IMR-90 (cell line): ENCODE measurements at regions not wholly inside any gene's neighbourhood (a gene's known extent, or its start where the extent isn't known, plus 50 kb on each side); places are given as distances from the start of the nearest gene placed in this dataset.
A peak's percentile ranks its signal among the peaks of the same experiment; 100 is the strongest.

ENCODE experiments used
- ATAC-seq: fragments of 200-7000 bp; cut with Tn5 transposase; 2 replicates; pipeline ENCODE4 v1.9.1; 2020; ENCODE audit warnings: low read depth, mild to moderate bottlenecking, moderate library complexity
- BruUV-seq: library from RNA; stranded (reverse); fragments of 400-500 nt; replicated peaks from 2 replicates; lab custom pipeline; 2021; lab: Mats Ljungman, UMichigan
- CTCF ChIA-PET: fragments of 300-600 bp; formaldehyde crosslinking; extraction: SDS; loops from one replicate; lab custom pipeline; 2021; ENCODE audit warnings: antibody characterized with exemption; lab: Yijun Ruan, JAX
- POLR2A ChIA-PET: fragments of 300-600 bp; sonication (Branson Sonifier 250); formaldehyde crosslinking; loops from one replicate; lab custom pipeline; 2022; ENCODE audit warnings: antibody characterized with exemption; ENCODE audit not compliant: unreplicated experiment; lab: Charles Lee
- DNase-seq: peaks from one replicate; pipeline ENCODE4 v3.0.0; 2013
- H2AFZ ChIP-seq: replicated peaks from 2 replicates; pipeline ENCODE3; 2013; ENCODE audit warnings: low read length, mild to moderate bottlenecking; ENCODE audit not compliant: poor library complexity
- H2AK5ac ChIP-seq: 2 replicates; pipeline ENCODE4 v1.6.1; 2013; ENCODE audit warnings: low read depth, low read length, inconsistent platforms
- H2AK9ac ChIP-seq: replicated peaks from 2 replicates; pipeline ENCODE3; 2013; ENCODE audit warnings: mild to moderate bottlenecking, low read depth, low read length, moderate library complexity; ENCODE audit not compliant: poor library complexity
- H2BK120ac ChIP-seq: 2 replicates; pipeline ENCODE4 v1.6.1; 2013; ENCODE audit warnings: low read depth, low read length, inconsistent platforms
- H2BK15ac ChIP-seq: 3 replicates; pipeline ENCODE4 v1.6.1; 2013; ENCODE audit warnings: low read depth, low read length, inconsistent platforms
- H2BK20ac ChIP-seq: 2 replicates; pipeline ENCODE4 v1.6.1; 2013; ENCODE audit warnings: low read depth, mild to moderate bottlenecking, inconsistent platforms, low read length, moderate library complexity
- H2BK5ac ChIP-seq: 2 replicates; pipeline ENCODE4 v1.6.1; 2013; ENCODE audit warnings: mild to moderate bottlenecking, low read depth, low read length, inconsistent platforms; ENCODE audit not compliant: poor library complexity, severe bottlenecking
- H3K14ac ChIP-seq: replicated peaks from 2 replicates; pipeline ENCODE4 v1.6.1; 2013; ENCODE audit warnings: low read depth, low read length, inconsistent platforms
- H3K18ac ChIP-seq: 2 replicates; pipeline ENCODE4 v1.6.1; 2013; ENCODE audit warnings: low read depth, low read length, control low read depth
- H3K23ac ChIP-seq: 2 replicates; pipeline ENCODE4 v1.6.1; 2013; ENCODE audit warnings: low read depth, low read length, inconsistent platforms
- H3K27ac ChIP-seq: 2 replicates; pipeline ENCODE4 v1.5.1; 2013; ENCODE audit warnings: mild to moderate bottlenecking, control low read depth, low read length; ENCODE audit not compliant: insufficient read depth
- H3K27me3 ChIP-seq: 2 replicates; pipeline ENCODE4 v1.6.1; 2013; ENCODE audit warnings: low read length; ENCODE audit not compliant: control insufficient read depth, insufficient read depth
- H3K36me3 ChIP-seq: 2 replicates; pipeline ENCODE4 v1.6.1; 2013; ENCODE audit warnings: low read length, mixed read lengths; ENCODE audit not compliant: control insufficient read depth, insufficient read depth
- H3K4ac ChIP-seq: 2 replicates; pipeline ENCODE4 v1.6.1; 2013; ENCODE audit warnings: low read depth, low read length, inconsistent platforms
- H3K4me1 ChIP-seq: 2 replicates; pipeline ENCODE4 v1.6.1; 2013; ENCODE audit warnings: low read length, mixed read lengths; ENCODE audit not compliant: control insufficient read depth, insufficient read depth
- H3K4me2 ChIP-seq: 2 replicates; pipeline ENCODE4 v1.6.1; 2013; ENCODE audit warnings: low read depth, mild to moderate bottlenecking, control low read depth, low read length, moderate library complexity
- H3K4me3 ChIP-seq: 2 replicates; pipeline ENCODE4 v1.5.1; 2013; ENCODE audit warnings: low read depth, mild to moderate bottlenecking, control low read depth, low read length, moderate library complexity; ENCODE audit not compliant: insufficient read depth
- H3K56ac ChIP-seq: 2 replicates; pipeline ENCODE4 v1.6.1; 2013; ENCODE audit warnings: low read length, inconsistent platforms; ENCODE audit not compliant: insufficient read depth; ENCODE audit errors: extremely low read depth
- H3K79me1 ChIP-seq, 2 experiments: 2 replicates each; pipeline ENCODE4 v1.6.1; 2013; ENCODE audit warnings: low read length in 2 of 2, inconsistent platforms in 1 of 2, low read depth in 1 of 2
- H3K9ac ChIP-seq: 2 replicates; pipeline ENCODE4 v1.6.1; 2013; ENCODE audit warnings: low read depth, low read length, control low read depth
- H3K9me1 ChIP-seq: 2 replicates; pipeline ENCODE4 v1.6.1; 2013; ENCODE audit warnings: low read length, inconsistent platforms; ENCODE audit not compliant: insufficient read depth
- H3K9me3 ChIP-seq: 2 replicates; pipeline ENCODE4 v1.6.1; 2013; ENCODE audit warnings: low read length; ENCODE audit not compliant: control insufficient read depth, insufficient read depth
- H4K20me1 ChIP-seq: 2 replicates; pipeline ENCODE4 v1.6.1; 2013; ENCODE audit warnings: low read length, inconsistent platforms; ENCODE audit not compliant: insufficient read depth
- H4K5ac ChIP-seq: 2 replicates; pipeline ENCODE4 v1.6.1; 2013; ENCODE audit warnings: mild to moderate bottlenecking, low read depth, low read length, control low read depth
- H4K8ac ChIP-seq, 2 experiments: 2 replicates each; pipeline ENCODE4 v1.6.1; 2013; ENCODE audit warnings: low read depth in 2 of 2, low read length in 2 of 2, control low read depth in 1 of 2, inconsistent platforms in 1 of 2
- H4K91ac ChIP-seq: 2 replicates; pipeline ENCODE4 v1.6.1; 2013; ENCODE audit warnings: low read depth, low read length, inconsistent platforms; ENCODE audit not compliant: insufficient read depth
- BHLHE40 ChIP-seq: fragments of 150-350 bp; IDR thresholded peaks from 2 replicates; pipeline ENCODE4 v1.6.1; 2016; ENCODE audit warnings: mild to moderate bottlenecking, low read depth, low read length
- CEBPB ChIP-seq: IDR thresholded peaks from 2 replicates; pipeline ENCODE4 v1.6.1; 2012; ENCODE audit warnings: low read depth, low read length, improper control_type of control experiment
- CHD1 ChIP-seq: IDR thresholded peaks from 2 replicates; pipeline ENCODE4 v1.6.1; 2012; ENCODE audit warnings: low read depth, low read length, improper control_type of control experiment
- CTCF ChIP-seq: conservative IDR thresholded peaks from 2 replicates; pipeline ENCODE4 v1.5.1; 2012; ENCODE audit warnings: mild to moderate bottlenecking, low read depth, low read length, improper control_type of control experiment
- FOS ChIP-seq: fragments of 150-350 bp; IDR thresholded peaks from 2 replicates; pipeline ENCODE4 v1.6.1; 2016; ENCODE audit warnings: low read depth, low read length
- MAFK ChIP-seq: IDR thresholded peaks from 2 replicates; pipeline ENCODE4 v1.6.1; 2012; ENCODE audit warnings: low read depth, low read length, improper control_type of control experiment
- NFE2L2 ChIP-seq: fragments of 150-350 bp; IDR thresholded peaks from 2 replicates; pipeline ENCODE4 v1.6.1; 2016; ENCODE audit warnings: low read depth, mild to moderate bottlenecking, low read length
- POLR2A ChIP-seq: IDR thresholded peaks from 2 replicates; pipeline ENCODE4 v1.6.1; 2012; ENCODE audit warnings: mild to moderate bottlenecking, low read depth, low read length
- RAD21 ChIP-seq: IDR thresholded peaks from 2 replicates; pipeline ENCODE4 v1.6.1; 2012; ENCODE audit warnings: low read length, improper control_type of control experiment
- RCOR1 ChIP-seq: IDR thresholded peaks from 2 replicates; pipeline ENCODE4 v1.6.1; 2012; ENCODE audit warnings: mild to moderate bottlenecking, low read length, improper control_type of control experiment; ENCODE audit not compliant: insufficient replicate concordance
- RFX5 ChIP-seq: IDR thresholded peaks from 2 replicates; pipeline ENCODE4 v1.8.0; 2012; ENCODE audit warnings: low read depth, mild to moderate bottlenecking, low read length, moderate library complexity
- WGBS, 2 experiments: methylation state at CpG; one replicate each; pipeline versions ENCODE4 v1.1.5 to v1.1.7; 2013; ENCODE audit warnings: missing lambda C conversion rate in 2 of 2; ENCODE audit not compliant: insufficient read length in 1 of 2; ENCODE audit errors: extremely low coverage in 2 of 2; 5-methylcytosine and 5-hydroxymethylcytosine counted together
- dilution Hi-C: fragments of 300-500 bp; cut with HindIII; formaldehyde crosslinking; loops from one replicate; pipeline ENCODE4 v1.14.3; 2018; ENCODE audit warnings: low sequenced_read_pairs; ENCODE audit not compliant: unreplicated experiment
- in situ Hi-C: fragments of 300-500 bp; cut with MboI; formaldehyde crosslinking; loops from 3 replicates; pipeline ENCODE4 v1.14.3; 2019; ENCODE audit warnings: low sequenced_read_pairs, inconsistent platforms, mixed read lengths
- intact Hi-C: fragments of 100-400 bp; cut with micrococcal nuclease; formaldehyde crosslinking; loops from 2 replicates; pipeline ENCODE4 v1.10.0; 2022
- TF ChIP-seq, protein P1 (sequence below): fragments of 150-350 bp; IDR thresholded peaks from 2 replicates; pipeline ENCODE4 v1.6.1; 2017; ENCODE audit warnings: mild to moderate bottlenecking, antibody characterized with exemption, low read length, low read depth

- H2BK15ac ChIP-seq: no peak overlapping the region
- no peak overlapping the region for H3K23ac ChIP-seq
- no peak overlapping the region for H2AFZ ChIP-seq
- H2BK120ac ChIP-seq: no peak overlapping the region
- H3K36me3 ChIP-seq: no peaks in the 10 kb centered on the region
- no peak overlapping the region for H4K8ac ChIP-seq
- H3K9ac ChIP-seq: no peak overlapping the region
- no peaks in the 10 kb centered on the region for H3K4me1 ChIP-seq
- DNase-seq (peak; percentile 38), ATAC-seq (no peak)
- no peak overlapping the region for H4K5ac ChIP-seq
- TF ChIP-seq CTCF: no peak
- TF ChIP-seq CHD1: no peak
- no peak for TF ChIP-seq NFE2L2
- no peak for TF ChIP-seq BHLHE40
- TF ChIP-seq RFX5: no peak
- no peak for TF ChIP-seq FOS
- TF ChIP-seq RAD21: no peak
- TF ChIP-seq, protein P1, sequence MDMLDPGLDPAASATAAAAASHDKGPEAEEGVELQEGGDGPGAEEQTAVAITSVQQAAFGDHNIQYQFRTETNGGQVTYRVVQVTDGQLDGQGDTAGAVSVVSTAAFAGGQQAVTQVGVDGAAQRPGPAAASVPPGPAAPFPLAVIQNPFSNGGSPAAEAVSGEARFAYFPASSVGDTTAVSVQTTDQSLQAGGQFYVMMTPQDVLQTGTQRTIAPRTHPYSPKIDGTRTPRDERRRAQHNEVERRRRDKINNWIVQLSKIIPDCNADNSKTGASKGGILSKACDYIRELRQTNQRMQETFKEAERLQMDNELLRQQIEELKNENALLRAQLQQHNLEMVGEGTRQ: no peak
- no peak for TF ChIP-seq RCOR1
- no peak for TF ChIP-seq POLR2A
- no peak for TF ChIP-seq CEBPB
- TF ChIP-seq MAFK: no peak
- POLR2A ChIA-PET: no interaction called here
- H2AK5ac ChIP-seq: no peak overlapping the region
- CTCF ChIA-PET: no interaction called here
- no peak overlapping the region for H3K18ac ChIP-seq
- H4K20me1 ChIP-seq: no peaks in the 10 kb centered on the region
- 60% methylated on average over 1 of the region's 7 CpGs; no CpG with 5 or more reads in 1 of the 2 experiments for WGBS, 2 experiments
- no peak overlapping the region for H3K56ac ChIP-seq
- dilution Hi-C loops: no loop called here
- no peak overlapping the region for H3K4ac ChIP-seq
- no peak overlapping the region for H3K27ac ChIP-seq
- no peaks in the 10 kb centered on the region for H3K9me1 ChIP-seq
- H3K79me1 ChIP-seq: no peaks in the 10 kb centered on the region
- H2BK20ac ChIP-seq: no peak overlapping the region
- intact Hi-C loops: no loop called here
- H3K4me3 ChIP-seq: no peak overlapping the region
- no peak overlapping the region for H4K91ac ChIP-seq
- no TSS peak for BruUV-seq
- H2AK9ac ChIP-seq: no peak overlapping the region
- no peaks in the 10 kb centered on the region for H3K9me3 ChIP-seq
- no peaks in the 10 kb centered on the region for H3K27me3 ChIP-seq
- H3K14ac ChIP-seq: no peak overlapping the region
- H2BK5ac ChIP-seq: no peak overlapping the region
- in situ Hi-C loops: no loop called here
- H3K4me2 ChIP-seq: no peak overlapping the region
Measured at GRCh38 chr9:80951675-80952074, 737.7 kb downstream of the TLE1 start.
